Panc1 (cell line): ENCODE measurements at regions not wholly inside any gene's neighbourhood (a gene's known extent, or its start where the extent isn't known, plus 50 kb on each side); places are given as distances from the start of the nearest gene placed in this dataset.

ENCODE experiments used
- ATAC-seq: fragments of 200-7000 bp; cut with Tn5 transposase; 2 replicates; pipeline ENCODE4 v1.9.1; 2020; ENCODE audit warnings: mild to moderate bottlenecking, moderate library complexity
- BruUV-seq: library from RNA; stranded (reverse); fragments of 400-500 nt; replicated peaks from 2 replicates; lab custom pipeline; 2021; lab: Mats Ljungman, UMichigan
- CTCF ChIA-PET: fragments of 300-600 bp; sonication (Branson Sonifier 250); formaldehyde crosslinking; loops from one replicate; lab custom pipeline; 2022; ENCODE audit warnings: antibody characterized with exemption; lab: Charles Lee
- POLR2A ChIA-PET: fragments of 300-600 bp; sonication (Branson Sonifier 250); formaldehyde crosslinking; loops from one replicate; lab custom pipeline; 2022; ENCODE audit warnings: antibody characterized with exemption; lab: Charles Lee
- DNase-seq: peaks from one replicate; pipeline ENCODE4 v3.0.0-alpha.2; 2010; ENCODE audit warnings: low read depth, low spot score
- H3K27ac ChIP-seq: 2 replicates; pipeline ENCODE4 v1.5.1; 2011; ENCODE audit warnings: mild to moderate bottlenecking, low read length, inconsistent platforms
- H3K27me3 ChIP-seq: fragments of 200-500 bp; sonication (Bioruptor generic); 2 replicates; pipeline ENCODE4 v1.6.0; 2014; ENCODE audit warnings: low read length, inconsistent platforms; ENCODE audit not compliant: control insufficient read depth, insufficient read depth
- H3K36me3 ChIP-seq: fragments of 200-500 bp; sonication (Bioruptor generic); 2 replicates; pipeline ENCODE4 v1.5.1; 2014; ENCODE audit warnings: inconsistent platforms, mild to moderate bottlenecking, low read length, moderate library complexity; ENCODE audit not compliant: control insufficient read depth, insufficient read depth
- H3K4me1 ChIP-seq: 2 replicates; pipeline ENCODE4 v1.5.1; 2011; ENCODE audit warnings: inconsistent platforms, mild to moderate bottlenecking, low read length, moderate library complexity; ENCODE audit not compliant: control insufficient read depth, insufficient read depth
- H3K4me3 ChIP-seq, 2 experiments: 2 replicates each; pipeline ENCODE4 v1.5.1; 2011 to 2012; ENCODE audit warnings: low read depth in 2 of 2, low read length in 2 of 2, mild to moderate bottlenecking in 2 of 2, inconsistent platforms in 1 of 2, moderate library complexity in 1 of 2
- H3K9me3 ChIP-seq: fragments of 200-500 bp; sonication (Bioruptor generic); 2 replicates; pipeline ENCODE4 v1.5.1; 2014; ENCODE audit warnings: low read depth, mild to moderate bottlenecking, inconsistent platforms, low read length, moderate library complexity; ENCODE audit not compliant: control insufficient read depth, insufficient read depth
- CTCF ChIP-seq: fragments of 450-650 bp; IDR thresholded peaks from 2 replicates; pipeline ENCODE4 v1.5.1; 2017; ENCODE audit warnings: mild to moderate bottlenecking
- POLR2AphosphoS5 ChIP-seq: IDR thresholded peaks from 2 replicates; pipeline ENCODE4 v1.6.1; 2012; ENCODE audit warnings: mild to moderate bottlenecking, low read depth, low read length, moderate library complexity
- REST ChIP-seq, 2 experiments: IDR thresholded peaks; 2 replicates each; pipeline ENCODE4 v1.6.1; 2011 to 2012; ENCODE audit warnings: low read depth in 2 of 2, control low read depth in 1 of 2, low read length in 1 of 2, mild to moderate bottlenecking in 1 of 2, moderate library complexity in 1 of 2; ENCODE audit not compliant: insufficient read depth in 1 of 2
- SIN3A ChIP-seq: IDR thresholded peaks from 2 replicates; pipeline ENCODE4 v1.6.1; 2012; ENCODE audit warnings: low read depth, mild to moderate bottlenecking, low read length, moderate library complexity, borderline replicate concordance; ENCODE audit not compliant: insufficient read depth
- TCF7L2 ChIP-seq: IDR thresholded peaks from 2 replicates; pipeline ENCODE4 v1.6.1; 2011; ENCODE audit warnings: mild to moderate bottlenecking, low read depth, low read length, inconsistent platforms
- in situ Hi-C: cut with HindIII; loops from 2 replicates; pipeline ENCODE4 v1.10.0; 2016; ENCODE audit warnings: low sequenced_read_pairs, low pct_unique_long_range_greater_than_20kb
- intact Hi-C: fragments of 100-400 bp; cut with micrococcal nuclease; formaldehyde crosslinking; loops from one replicate; pipeline ENCODE4 v1.10.0; 2022; ENCODE audit not compliant: unreplicated experiment

- Histone ChIP-seq H3K4me3 (no peak overlapping the region), H3K36me3 (no peaks in the 10 kb centered on the region), H3K27ac (no peak overlapping the region), H3K9me3 (no peaks in the 10 kb centered on the region), H3K27me3 (no peaks in the 10 kb centered on the region), H3K4me1 (no peaks in the 10 kb centered on the region)
- ChIA-PET POLR2A (no interaction called here), CTCF (no interaction called here)
- intact Hi-C loops = no loop called here
- DNase-seq (no peak), ATAC-seq (no peak)
- TF ChIP-seq POLR2AphosphoS5 (no peak), REST (IDR thresholded peaks at IDR 0.05; ENCODE audit: insufficient read depth in 1 of 2, low read depth in 2 of 2, low read length in 1 of 2) (no peak), SIN3A (no peak), TCF7L2 (no peak), CTCF (no peak)
- in situ Hi-C loops = no loop called here
- no TSS peak for BruUV-seq
These were observed 1421.2 kb upstream of the CELF2 start for GRCh38 chr10:9596368-9596920.

GRCh38 chr10:9602998-9603397 lies 1414.7 kb upstream of the CELF2 start:
- no peak for TF ChIP-seq POLR2AphosphoS5
- no peak for TF ChIP-seq TCF7L2
- TF ChIP-seq CTCF = no peak
- no peak for TF ChIP-seq REST (IDR thresholded peaks at IDR 0.05; ENCODE audit: insufficient read depth in 1 of 2, low read depth in 2 of 2, low read length in 1 of 2)
- TF ChIP-seq SIN3A = no peak
- ChIA-PET POLR2A (no interaction called here), CTCF (no interaction called here)
- Histone ChIP-seq H3K9me3 (no peaks in the 10 kb centered on the region), H3K27me3 (no peaks in the 10 kb centered on the region), H3K36me3 (no peaks in the 10 kb centered on the region), H3K4me3 (no peak overlapping the region), H3K4me1 (no peaks in the 10 kb centered on the region), H3K27ac (no peak overlapping the region)
- in situ Hi-C loops (no loop called here), intact Hi-C loops (no loop called here)
- ATAC-seq = no peak
- no TSS peak for BruUV-seq
- DNase-seq = no peak
